Gastrocnemius medialis (tissue), 4 donors: ENCODE measurements at regions not wholly inside any gene's neighbourhood (a gene's known extent, or its start where the extent isn't known, plus 50 kb on each side); places are given as distances from the start of the nearest gene placed in this dataset.

Experiments used
- CTCF ChIP-seq, 5 experiments: fragments of 450-650 bp in 3 of 5; fragments of 200-600 bp in 2 of 5; sonication (generic) in 2 of 5; IDR thresholded peaks in 4 of 5; conservative IDR thresholded peaks in 1 of 5; 1 replicate in 4 of 5; 2 replicates in 1 of 5; pipeline ENCODE4 v1.5.1; 2016 to 2019; ENCODE audit warnings: antibody characterized with exemption in 5 of 5, mild to moderate bottlenecking in 3 of 5, moderate library complexity in 3 of 5
- POLR2A ChIP-seq, 2 donors: fragments of 450-650 bp; IDR thresholded peaks; one replicate each; pipeline ENCODE4 v1.6.1; 2017; ENCODE audit warnings: antibody characterized with exemption in 2 of 2, mild to moderate bottlenecking in 2 of 2, moderate library complexity in 2 of 2

GRCh38 chr1:234823191-234824176 is 213.5 kb upstream of the IRF2BP2 start:
- no peak for TF ChIP-seq CTCF (IDR thresholded peaks at IDR 0.05 in 4 of 5, conservative IDR thresholded peaks at IDR 0.05 in 1 of 5)
- no peak for TF ChIP-seq POLR2A (IDR thresholded peaks at IDR 0.05)
